NCI-H1694 treated with DMSO at 0.1 percent for 48 hours (cell line): ENCODE measurements at regions not wholly inside any gene's neighbourhood (a gene's known extent, or its start where the extent isn't known, plus 50 kb on each side); places are given as distances from the start of the nearest gene placed in this dataset.

Source experiments
- DNase-seq: peaks from one replicate; lab custom pipeline; 2025; lab: John Stamatoyannopoulos, UW

DNA sequence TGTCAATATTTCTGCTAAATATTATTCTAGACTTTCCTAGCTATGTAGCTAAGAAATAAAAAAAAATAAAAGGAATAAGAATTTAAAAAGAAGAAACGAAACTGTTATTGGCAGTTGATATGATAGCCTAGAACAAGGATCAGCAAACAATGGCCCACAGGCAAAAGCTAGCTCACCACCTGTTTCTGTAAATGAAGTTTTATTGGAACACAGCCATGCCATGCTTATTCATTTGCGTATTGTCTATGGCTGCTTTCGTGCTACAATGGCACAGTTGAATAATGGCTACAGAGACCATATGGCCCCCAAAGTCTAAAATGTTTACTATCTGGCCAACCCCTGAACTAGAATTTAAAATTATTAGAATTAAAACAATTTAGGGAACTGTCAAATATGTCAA is 952.6 kb upstream of the MAP3K7 start:
- DNase-seq = no peak

DNA sequence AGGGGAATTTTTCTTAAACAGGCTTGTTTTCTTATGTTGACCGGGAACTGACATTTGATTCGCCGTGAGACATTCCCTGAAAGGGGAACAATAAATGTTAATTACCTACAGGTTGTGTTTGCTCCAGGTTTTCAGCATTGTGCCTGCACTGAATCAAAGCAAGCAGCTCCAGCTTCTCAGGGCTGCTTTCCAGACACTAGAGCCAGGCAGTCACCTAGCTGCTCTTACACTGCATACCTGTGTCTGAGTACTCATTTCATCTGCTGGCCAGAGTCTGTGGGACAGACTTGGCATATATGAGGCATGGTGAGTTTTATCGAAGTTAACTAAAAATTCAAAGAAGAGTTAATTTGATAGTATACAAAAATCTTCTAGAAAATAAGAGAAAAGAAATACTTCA is 951.8 kb upstream of the MAP3K7 start:
- no peak for DNase-seq

DNA sequence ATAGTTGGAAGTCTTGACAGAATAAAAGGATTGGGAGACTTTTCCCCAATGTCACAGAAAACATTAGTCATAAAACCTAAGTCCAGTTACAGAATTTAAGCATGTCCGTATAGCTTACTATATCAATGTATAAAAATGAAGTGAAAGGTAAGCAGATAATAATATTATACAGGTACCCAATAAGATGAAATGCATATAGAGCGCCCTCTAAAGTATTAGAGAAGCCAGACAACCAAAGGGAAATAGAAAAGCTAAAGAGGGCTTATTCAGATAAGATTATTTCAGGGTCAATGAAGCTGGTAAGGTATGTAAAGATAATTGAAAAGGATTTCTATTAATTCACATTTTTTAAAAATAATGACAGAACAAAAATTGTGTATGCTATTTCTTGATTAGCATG is 947.7 kb upstream of the MAP3K7 start:
- no peak for DNase-seq

DNA sequence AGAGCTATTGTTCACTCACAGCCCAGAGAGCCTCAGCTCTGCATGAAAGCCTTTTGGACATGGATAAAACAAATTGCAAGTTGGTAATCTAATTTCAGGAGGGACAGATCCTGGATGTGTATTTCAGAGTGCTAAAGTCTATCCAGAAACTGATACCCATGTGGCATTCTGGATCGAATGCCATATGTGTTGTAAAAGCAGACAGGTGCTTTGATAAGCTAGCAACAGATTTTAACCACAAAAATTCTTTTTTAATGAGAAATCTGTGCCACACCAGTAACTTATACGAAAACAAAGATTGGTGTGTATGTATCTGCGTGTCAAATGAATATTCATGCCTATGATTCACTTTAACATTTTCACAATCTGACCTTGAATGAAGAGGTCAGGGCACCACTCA is 936.6 kb upstream of the MAP3K7 start:
- no peak for DNase-seq

DNA sequence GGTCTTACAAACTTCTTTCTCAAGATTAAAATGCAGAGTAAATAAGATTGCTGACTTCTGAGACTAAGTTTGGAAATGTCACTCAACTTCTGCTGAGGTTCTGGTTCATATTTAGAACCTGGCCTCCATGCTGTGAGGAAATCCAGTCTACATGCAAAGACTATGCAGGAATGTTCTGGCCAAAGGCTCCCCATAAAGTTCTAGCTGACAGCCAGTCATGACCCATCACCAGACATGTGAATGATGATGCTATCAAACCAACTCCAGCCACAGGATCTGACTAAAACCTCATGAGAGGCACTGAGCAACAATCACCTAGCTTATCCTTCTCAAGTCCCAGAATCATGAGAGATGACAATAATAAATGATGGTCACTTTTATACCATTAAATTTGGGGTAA is 935.1 kb upstream of the MAP3K7 start:
- DNase-seq = no peak

DNA sequence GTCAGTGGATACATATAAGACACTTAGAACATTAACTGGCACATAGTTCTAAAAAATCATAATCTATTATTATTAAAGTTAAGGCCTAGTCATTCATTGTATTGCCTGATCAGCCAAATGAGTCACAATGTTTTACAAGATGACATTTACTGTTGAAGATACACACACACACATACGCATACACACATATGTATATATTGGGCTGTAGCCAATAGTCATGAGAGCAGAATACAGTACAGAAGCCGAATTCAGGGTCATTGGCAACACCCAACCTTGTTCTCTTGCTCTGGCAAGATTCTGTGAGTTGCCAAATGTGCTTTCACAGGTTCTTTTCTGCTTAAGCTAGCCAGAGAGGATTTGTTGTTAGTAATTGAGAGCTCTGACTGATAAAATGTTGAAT is 922.8 kb upstream of the MAP3K7 start:
- no peak for DNase-seq

DNA sequence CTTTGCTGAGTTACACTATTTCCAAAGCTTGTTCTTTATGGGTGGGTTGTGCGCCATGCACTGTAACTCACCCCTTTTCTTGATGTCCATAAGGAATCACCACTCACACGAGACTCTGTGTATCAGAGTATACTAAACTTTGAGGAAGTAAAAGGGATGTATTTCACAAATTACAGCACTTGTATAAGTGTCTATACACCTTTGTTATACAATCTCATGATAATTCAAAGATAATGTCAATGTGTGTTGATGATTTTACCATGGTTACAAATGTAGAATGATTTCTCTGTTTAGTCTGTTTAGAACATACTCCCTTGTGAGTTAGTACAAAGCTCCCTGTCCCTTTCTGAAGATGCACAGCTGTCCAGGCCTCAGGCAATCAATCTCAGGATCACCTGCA is 922.2 kb upstream of the MAP3K7 start:
- no peak for DNase-seq

DNA sequence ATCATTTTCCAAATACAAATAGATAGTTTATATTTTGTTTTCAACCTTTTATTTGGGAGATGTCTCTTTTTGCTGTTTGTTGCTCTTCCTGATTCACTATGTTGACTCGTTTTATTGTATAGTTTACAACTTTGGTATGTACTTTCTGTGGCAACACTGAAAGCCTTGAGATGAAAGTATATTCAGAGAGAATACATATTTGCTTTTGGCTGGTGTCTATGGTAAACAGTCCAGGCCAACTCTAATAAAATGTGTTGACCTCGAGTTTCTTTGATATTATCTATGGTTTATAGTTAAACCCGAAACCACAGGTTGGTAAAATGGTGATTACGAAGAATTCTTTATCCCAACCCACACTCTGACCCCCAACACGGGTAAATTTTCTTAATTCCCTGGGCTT is 919.6 kb upstream of the MAP3K7 start:
- no peak for DNase-seq

DNA sequence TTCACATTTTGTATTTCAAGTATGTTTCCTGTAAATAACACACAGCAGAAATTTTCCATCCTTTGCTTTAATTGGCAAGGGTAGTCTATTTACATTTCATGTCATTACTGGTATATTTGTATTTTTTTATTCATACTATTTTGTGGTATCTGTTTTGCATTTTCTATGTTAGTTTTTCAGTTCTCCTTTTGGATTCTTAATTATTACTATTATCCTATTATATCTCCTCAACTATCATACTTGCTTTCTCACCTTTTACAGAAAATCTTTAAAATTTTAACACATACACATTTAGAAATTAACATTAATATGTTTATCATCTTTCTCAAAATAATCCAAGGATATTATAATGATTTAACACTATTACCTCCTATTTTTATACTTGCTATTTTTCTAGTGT is 918.3 kb upstream of the MAP3K7 start:
- DNase-seq = no peak

DNA sequence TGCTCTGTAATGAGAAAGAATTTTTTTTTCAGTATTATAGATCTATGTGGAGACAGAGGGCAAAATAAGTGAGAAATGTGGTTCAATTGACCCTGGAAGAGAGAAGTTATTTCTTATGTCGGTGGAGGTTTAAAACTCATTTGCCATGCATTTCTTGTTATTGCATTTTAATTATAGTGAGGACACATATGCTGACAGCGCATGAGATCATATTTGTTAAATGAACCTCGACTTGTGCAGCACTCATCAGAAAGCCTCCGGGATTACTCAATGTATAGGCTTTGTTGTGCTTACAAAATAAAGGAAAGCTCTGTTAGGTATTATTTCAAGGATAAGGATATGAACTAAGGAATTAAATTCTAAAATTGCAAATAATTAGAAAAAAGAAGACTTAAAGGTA is 915.1 kb upstream of the MAP3K7 start:
- DNase-seq = no peak

DNA sequence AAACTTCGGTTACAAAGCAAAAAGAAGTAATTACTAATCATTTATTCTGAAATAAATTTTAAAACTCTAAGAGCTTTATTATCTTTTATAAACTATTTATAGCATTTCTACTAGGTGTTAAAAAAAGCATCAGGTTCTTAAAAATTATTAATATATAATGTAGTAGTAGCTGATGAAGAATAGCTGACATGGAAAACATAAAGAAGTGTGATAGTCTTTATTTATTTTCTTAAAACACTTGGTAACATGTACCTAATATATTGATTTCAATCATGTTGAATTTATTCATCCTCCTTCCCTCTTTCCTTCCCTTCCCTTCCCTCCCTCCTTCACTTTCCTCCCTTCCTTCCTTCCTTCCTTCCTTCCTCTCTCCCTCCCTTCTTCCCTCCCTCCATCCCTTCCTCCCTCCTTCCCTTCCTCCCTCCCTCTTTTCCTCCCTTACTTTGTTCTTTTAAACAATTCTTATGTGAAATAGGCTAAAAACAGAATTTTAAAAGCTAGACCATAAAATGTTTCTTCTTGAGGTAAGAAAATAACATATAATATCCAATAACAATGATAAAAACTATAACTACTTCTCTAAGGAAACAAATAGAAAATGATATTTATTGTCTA is 913.9 kb upstream of the MAP3K7 start:
- DNase-seq = no peak

DNA sequence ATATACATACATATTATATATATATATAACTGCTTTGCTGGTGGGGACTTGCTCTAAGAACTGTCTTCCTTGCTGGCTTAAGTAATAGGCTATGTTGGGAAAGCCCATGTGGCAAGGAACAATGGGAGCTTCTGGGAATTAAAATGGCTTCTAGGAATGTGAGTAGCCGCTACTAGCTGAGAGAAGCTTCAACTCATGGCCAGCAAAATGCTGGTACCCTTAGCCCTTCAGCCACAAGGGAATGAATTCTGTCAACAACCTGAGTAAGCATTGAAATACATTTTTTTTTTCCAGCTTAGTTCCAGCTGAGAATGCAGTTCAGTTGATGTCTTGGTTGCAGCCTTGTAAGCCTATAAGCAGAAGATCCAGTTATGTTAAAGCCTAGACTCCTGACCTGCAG is 911.7 kb upstream of the MAP3K7 start:
- no peak for DNase-seq

DNA sequence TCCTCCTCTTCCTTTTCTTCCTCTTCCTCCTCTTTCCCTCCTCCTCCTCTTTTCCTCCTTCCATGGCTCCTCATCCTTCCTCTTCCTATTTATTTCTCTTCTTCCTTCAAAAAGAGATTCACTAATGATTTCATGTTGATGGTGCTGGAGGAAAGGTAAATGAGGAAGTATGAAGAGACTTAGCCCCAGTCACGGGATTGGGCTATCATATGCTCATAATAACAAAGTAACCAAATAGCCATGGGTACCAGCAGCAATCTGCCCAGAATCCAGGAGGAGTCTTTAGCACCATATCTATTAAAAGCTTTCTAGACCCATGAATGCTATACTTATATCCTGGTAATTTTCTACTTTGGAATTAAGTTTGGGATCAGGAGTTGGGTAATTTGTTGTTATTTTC is 910.9 kb upstream of the MAP3K7 start:
- DNase-seq = no peak

DNA sequence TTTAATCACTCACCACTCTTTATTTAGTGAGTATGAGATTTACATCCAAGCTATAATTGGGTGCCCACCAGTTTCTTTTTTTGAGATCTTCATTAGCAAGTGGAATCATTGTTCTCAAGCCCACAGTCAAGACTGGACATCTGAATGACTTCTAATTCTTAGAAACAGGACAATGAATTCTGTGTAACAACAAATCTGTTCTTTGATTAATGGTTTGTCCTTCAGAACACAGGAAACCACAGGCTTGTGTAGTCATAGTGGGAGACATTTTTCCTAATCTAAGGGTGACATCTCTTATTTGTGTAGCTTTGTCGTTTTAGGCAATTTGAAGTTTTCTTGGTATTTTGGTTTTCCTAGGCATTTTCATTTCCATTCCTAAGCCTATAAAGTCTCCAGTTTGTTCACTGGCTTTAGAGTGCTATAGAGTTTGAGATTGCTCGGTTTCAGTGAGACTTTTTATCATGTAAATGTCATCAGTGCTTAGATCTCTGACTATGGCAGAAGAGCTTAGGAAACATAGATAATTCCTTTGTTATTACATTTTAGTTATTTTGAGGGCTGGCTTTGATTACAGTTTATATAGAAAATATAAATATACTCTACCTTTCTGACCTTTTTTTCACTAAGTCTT is 903.9 kb upstream of the MAP3K7 start:
- no peak for DNase-seq

DNA sequence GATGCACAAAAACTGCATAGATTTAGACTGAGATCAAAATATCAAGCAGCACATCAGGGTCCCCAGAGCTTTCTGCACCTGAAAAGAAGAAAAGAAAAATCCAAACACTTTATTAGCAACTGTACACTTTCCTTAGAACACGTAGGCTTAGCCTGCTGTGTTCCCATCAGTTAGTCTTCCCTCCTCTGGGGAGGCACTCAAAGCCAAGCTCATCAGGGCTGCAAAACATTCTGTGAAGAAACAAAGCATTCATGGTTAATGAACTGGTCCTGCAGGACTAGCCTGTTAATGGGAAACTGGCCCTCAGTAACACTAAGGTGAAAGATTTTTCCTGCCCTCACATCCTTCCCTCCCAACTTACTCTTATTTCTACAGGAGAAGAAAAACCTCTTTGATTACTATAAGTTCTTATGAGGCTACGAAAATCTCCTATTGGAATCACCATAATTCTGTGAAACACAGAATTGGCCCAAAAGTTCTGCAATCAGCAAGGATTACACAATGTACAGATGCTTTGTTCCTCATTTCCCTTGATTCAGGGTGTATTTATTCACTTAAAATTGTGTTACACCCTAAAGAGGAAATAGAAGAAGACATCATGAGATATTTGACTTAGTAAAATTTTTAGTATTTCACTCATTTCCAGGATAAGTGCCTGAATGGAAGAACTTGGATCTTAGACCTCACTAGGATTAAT is 901.0 kb upstream of the MAP3K7 start:
- no peak for DNase-seq

DNA sequence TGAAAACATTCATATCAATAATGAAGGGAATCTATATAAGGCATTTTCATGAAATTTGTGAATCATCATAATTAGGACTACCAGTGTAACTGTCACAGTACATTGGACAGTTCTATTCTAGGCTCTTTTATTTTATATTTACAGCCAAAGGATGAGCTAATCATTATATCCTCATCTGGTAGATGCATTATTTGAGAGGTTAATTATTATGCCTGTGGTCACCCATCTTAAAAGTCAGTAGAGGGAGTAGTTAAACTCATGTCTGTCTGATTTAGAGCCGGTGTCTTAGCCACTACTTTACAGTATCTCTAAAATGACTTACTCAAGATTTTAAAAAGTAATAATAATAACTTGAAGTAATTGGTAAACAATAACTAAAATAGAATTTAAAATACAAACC is 899.3 kb upstream of the MAP3K7 start:
- no peak for DNase-seq

DNA sequence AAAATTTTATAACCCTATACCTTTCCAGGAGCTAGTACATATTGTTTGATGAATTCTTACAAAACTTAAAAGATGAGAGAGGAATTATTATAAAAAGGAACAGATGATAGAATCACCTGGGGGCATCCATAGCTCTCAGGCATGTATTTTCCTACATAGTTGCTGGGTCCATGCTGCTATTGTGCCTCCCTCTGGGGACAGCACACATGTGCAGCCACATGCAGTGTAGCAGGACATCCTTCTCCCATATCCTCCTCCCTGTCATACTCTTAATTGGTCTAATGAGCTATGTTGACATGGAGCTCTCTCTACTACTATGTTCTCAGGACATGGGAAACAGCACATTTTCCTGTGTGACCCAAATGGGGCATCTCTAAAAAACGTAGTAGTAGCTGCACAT is 898.2 kb upstream of the MAP3K7 start:
- DNase-seq = no peak

DNA sequence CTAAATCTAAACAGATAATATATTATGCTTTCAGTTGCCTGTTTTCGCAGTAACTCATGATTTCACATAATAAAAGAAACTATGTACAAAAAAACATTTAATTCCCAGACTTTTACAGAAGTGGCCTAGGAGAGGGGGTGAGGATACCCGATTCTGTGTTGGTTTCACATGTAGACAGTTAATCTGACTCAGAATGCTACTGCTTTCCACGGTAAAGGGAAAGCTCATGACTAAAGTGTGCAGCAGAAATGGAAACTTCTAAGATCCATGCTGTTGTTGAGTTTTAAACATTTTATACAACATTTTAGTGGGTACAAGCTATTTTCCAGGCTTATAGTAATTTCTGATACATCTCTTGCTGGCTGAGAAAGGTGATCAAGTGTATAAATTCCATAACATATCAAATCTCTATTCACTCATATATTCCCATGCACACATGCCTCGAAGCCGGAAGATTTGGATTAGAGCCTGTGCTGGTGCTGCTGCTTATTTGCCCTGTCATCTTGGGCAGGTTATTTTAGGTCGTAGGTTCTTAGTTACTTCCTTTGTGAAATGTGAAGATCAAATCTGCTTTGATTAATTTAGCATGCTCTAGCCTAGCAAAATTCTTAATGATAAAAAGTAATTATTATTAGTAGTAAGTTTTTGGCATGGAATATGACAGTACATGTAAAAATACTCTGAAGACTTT is 896.7 kb upstream of the MAP3K7 start:
- no peak for DNase-seq

DNA sequence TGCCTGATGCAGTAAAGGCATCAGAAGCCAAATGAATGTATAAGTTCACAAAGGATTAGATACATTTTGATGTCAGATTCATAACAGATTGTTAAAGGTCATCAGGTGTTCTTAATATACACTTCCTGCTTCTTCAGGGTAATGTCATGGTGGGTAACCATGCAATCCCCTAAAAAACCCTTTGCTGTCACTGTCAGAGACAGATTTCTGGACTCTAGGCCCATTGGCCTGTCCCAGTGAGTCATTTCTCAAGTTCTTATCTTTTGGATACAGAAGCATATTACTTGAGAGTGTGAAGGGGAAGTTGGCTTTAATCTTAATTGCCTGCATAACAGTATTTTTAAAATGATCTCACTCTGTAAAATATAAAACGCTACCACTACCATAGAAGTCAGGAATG is 895.6 kb upstream of the MAP3K7 start:
- no peak for DNase-seq

DNA sequence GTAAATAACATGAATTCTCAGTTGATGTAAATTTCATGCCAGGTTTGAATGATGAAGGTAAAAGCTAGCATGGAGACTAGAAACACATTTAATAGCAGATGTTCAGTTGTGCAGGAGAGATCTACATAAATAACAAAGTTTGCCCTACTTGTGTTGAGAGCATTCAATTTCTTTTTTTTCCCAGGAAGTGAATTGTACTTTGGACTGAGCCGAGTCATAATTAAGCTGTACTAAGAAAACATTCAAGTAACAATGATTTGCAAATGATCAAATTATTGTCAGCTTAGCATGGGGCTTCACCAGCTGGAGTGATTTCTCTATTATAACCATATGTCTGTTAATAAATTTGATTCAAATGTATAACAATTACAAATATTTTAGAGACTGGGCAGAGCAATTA is 893.5 kb upstream of the MAP3K7 start:
- DNase-seq = no peak

DNA sequence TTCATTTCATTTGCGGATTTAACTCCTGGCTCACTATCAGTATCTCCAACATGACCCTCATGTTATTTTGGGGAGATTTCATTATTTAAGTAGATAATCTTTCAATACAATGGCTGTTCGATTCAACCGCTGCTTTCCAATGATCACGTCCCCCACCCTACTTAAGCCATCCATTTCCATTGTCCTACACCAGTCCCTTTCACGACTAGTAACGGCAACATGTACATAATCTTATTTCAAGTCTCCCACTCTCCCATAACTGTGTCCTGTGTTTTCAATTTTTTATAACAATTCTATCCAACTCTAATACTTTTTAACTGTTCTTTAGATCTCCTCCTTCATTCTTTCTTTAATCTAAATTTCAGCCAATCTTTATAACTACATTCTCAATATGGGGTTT is 890.8 kb upstream of the MAP3K7 start:
- no peak for DNase-seq

DNA sequence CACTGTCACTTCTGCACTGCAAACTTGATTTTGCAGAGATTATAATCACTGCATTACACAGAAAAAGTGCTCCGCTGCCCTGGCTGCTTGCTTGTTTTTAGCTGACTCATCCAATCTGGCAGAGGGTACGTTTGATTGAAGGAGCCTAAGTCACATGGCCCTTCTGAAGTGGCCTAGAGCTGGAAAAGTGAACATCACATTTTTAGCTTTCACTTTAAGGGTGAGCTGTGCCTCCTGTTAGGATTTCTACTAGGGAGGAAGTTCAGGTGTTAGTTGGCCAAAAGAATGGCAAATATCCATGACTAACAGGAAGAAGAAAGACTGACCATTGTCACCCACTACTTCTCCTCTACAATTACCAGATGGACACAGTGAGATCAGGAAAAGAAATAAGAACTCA is 889.1 kb upstream of the MAP3K7 start:
- peak; percentile 2 for DNase-seq

DNA sequence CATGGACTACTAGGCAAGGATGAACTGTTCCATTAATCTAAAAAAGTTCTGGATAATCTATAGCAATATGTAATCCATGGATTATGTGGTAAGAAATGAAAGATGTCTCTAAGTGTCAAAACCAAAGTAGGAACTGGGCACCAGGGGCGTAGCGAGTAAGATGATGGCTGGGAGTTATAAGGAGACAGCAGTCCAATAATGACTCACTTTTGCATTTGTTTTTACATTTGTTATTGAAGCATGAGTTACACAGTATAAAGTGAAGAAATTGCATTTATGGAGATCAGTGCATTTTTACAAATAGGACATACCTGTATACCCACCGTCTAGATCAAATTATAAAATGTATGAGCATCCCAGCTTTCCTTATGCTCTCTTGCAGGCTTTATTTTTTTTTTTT is 878.5 kb upstream of the MAP3K7 start:
- no peak for DNase-seq
